Ishikawa (cell line): ENCODE measurements at regions not wholly inside any gene's neighbourhood (a gene's known extent, or its start where the extent isn't known, plus 50 kb on each side); places are given as distances from the start of the nearest gene placed in this dataset.

Experiments used
- CEBPB ChIP-seq: IDR thresholded peaks from 2 replicates; pipeline ENCODE4 v1.6.1; 2012
- CREB1 ChIP-seq: IDR thresholded peaks from 2 replicates; pipeline ENCODE4 v1.6.1; 2012; ENCODE audit warnings: low read depth
- EGR1 ChIP-seq: IDR thresholded peaks from 2 replicates; pipeline ENCODE4 v1.6.1; 2012
- EP300 ChIP-seq: IDR thresholded peaks from 2 replicates; pipeline ENCODE4 v1.6.1; 2012; ENCODE audit warnings: borderline replicate concordance
- NFIC ChIP-seq: IDR thresholded peaks from 2 replicates; pipeline ENCODE4 v1.6.1; 2012
- RAD21 ChIP-seq: IDR thresholded peaks from 2 replicates; pipeline ENCODE4 v1.6.1; 2012; ENCODE audit warnings: low read depth
- TCF12 ChIP-seq: IDR thresholded peaks from 2 replicates; pipeline ENCODE4 v1.6.1; 2012; ENCODE audit warnings: low read depth
- YY1 ChIP-seq: IDR thresholded peaks from 2 replicates; pipeline ENCODE4 v1.6.1; 2012; ENCODE audit warnings: low read depth
- TF ChIP-seq, protein P1 (sequence below): IDR thresholded peaks from 2 replicates; pipeline ENCODE4 v1.6.1; 2012
- TF ChIP-seq, protein P2 (sequence below): IDR thresholded peaks from 2 replicates; pipeline ENCODE4 v1.6.1; 2012; ENCODE audit warnings: low read depth, mild to moderate bottlenecking
- TF ChIP-seq, protein P3 (sequence below): IDR thresholded peaks from 2 replicates; pipeline ENCODE4 v1.6.1; 2012

DNA sequence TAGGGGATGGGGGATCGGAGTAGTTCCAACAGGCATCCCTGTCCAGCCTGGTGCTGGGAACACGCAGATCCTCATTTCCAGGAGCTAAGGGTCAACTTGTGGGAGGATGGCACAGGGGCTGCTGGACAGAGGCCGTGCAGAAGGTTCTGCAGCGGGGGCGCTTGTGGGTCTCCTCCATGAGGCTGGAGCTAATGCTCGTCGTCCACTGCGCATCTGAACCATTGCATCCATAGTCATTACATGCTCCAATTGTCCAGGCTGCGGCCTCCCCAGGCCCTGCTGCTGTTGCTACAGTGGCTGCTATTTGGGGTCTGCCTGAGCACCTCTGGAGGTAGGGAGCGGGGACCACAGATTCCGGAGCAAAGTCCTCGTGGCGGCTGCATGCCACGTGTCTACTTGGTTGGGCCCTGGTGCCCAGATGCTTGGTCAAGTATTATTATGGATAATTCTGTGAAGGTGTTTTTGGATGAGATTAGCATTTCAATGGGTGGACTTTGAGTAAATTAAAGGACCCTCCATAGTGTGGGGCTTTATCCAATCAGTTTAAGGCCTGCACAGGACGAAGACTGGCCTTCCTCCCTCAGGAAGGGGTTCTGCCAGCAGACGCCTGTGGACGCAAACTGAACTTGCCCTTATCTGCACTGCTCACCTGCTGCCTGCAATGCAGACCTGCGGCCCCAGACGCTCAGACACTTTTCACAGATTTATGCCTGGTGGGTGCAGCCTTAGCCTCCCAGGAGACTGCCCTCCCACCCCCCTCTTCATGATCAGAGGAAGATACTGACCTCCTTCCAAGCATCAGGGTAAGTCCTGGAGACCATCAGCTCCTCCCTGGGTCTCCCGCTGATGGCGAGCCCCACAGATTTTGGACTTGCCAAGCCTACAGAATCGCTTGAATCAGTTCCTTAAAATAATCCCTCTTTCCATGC lies 127.5 kb upstream of the IRX4 start:
- TF ChIP-seq, protein P1, sequence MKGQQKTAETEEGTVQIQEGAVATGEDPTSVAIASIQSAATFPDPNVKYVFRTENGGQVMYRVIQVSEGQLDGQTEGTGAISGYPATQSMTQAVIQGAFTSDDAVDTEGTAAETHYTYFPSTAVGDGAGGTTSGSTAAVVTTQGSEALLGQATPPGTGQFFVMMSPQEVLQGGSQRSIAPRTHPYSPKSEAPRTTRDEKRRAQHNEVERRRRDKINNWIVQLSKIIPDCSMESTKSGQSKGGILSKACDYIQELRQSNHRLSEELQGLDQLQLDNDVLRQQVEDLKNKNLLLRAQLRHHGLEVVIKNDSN = no peak
- TF ChIP-seq RAD21 = no peak
- no peak for TF ChIP-seq CEBPB
- no peak for TF ChIP-seq EP300
- no peak for TF ChIP-seq CREB1
- no peak for TF ChIP-seq TCF12
- TF ChIP-seq EGR1 = no peak
- TF ChIP-seq, protein P2, sequence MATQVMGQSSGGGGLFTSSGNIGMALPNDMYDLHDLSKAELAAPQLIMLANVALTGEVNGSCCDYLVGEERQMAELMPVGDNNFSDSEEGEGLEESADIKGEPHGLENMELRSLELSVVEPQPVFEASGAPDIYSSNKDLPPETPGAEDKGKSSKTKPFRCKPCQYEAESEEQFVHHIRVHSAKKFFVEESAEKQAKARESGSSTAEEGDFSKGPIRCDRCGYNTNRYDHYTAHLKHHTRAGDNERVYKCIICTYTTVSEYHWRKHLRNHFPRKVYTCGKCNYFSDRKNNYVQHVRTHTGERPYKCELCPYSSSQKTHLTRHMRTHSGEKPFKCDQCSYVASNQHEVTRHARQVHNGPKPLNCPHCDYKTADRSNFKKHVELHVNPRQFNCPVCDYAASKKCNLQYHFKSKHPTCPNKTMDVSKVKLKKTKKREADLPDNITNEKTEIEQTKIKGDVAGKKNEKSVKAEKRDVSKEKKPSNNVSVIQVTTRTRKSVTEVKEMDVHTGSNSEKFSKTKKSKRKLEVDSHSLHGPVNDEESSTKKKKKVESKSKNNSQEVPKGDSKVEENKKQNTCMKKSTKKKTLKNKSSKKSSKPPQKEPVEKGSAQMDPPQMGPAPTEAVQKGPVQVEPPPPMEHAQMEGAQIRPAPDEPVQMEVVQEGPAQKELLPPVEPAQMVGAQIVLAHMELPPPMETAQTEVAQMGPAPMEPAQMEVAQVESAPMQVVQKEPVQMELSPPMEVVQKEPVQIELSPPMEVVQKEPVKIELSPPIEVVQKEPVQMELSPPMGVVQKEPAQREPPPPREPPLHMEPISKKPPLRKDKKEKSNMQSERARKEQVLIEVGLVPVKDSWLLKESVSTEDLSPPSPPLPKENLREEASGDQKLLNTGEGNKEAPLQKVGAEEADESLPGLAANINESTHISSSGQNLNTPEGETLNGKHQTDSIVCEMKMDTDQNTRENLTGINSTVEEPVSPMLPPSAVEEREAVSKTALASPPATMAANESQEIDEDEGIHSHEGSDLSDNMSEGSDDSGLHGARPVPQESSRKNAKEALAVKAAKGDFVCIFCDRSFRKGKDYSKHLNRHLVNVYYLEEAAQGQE = no peak
- TF ChIP-seq, protein P3, sequence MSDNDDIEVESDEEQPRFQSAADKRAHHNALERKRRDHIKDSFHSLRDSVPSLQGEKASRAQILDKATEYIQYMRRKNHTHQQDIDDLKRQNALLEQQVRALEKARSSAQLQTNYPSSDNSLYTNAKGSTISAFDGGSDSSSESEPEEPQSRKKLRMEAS = no peak
- TF ChIP-seq NFIC = no peak
- TF ChIP-seq YY1 = no peak
